Epidermal melanocyte (primary cell): ENCODE measurements at regions not wholly inside any gene's neighbourhood (a gene's known extent, or its start where the extent isn't known, plus 50 kb on each side); places are given as distances from the start of the nearest gene placed in this dataset.
"Not testable (repeated sequence)": the region's sequence is repeated elsewhere in the genome, so short reads cannot be mapped to it uniquely, and the experiment has no call there.

ENCODE experiments used
- DNase-seq: peaks from one replicate; pipeline ENCODE4 v3.0.0; 2011; ENCODE audit warnings: low spot score; ENCODE audit not compliant: insufficient read length

DNA sequence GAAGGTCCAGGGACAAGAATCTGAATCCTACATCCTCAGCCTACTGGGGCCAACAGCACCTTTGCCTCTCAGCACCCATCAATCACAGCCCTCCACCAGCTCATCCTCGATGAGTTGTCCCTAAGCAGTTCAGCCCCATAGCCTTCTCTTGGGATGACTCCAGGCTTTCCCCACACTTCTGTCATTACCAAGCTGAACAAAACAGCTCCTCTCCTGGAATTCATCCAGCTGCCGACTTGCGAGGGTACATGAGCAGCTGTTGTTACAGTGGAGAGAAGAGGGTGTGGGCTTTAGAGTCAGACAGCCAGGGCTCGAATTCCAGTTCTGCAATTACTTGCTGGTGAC, 69.0 kb upstream of the THBS1 start:
- no peak for DNase-seq

- DNase-seq, result no peak
These were observed 68.2 kb upstream of the THBS1 start for GRCh38 chr15:39512643-39513042.

DNA sequence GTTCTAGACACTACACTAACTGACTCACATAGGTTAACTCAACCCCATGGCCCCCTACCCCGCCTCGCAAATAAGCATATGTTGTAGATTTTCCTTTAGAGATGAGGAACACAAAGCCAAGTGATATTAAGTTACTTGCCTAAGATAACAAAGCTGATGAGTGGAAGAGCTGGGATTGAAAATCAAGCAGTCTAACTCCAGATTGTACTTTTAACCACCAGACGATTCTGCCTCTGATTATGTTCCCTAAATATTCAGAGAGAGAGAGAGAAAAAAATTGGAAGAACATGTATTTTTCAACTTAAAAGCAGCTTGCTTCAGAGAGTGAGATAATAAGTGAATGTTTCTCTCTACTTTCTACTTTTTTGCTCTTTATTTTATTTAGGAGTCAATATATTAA, 66.9 kb upstream of the THBS1 start:
- DNase-seq, result no peak

- no peak for DNase-seq
These were observed 65.9 kb upstream of the THBS1 start for GRCh38 chr15:39514933-39515332.

DNA sequence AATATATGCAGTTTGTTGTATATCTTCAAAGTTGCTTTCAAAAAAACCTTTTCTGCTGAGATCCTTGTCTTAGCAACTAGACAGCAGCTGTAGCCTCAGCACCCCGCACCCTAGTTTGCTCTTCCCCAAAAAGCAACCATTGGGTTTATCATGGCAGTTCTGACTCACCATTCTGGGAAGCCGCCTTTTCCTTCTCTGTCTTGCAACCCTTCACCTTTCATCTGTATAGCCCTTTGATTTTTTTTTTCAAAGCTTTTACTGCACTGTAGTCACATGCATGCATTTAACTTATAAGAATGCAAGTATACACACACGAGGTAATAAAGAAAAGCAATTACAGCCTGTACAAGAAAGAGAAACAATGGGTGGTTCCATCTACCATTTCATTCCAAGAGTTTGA, 65.1 kb upstream of the THBS1 start:
- no peak for DNase-seq

GRCh38 chr15:39517122-39517855, 63.6 kb upstream of the THBS1 start:
- no peak for DNase-seq

DNA sequence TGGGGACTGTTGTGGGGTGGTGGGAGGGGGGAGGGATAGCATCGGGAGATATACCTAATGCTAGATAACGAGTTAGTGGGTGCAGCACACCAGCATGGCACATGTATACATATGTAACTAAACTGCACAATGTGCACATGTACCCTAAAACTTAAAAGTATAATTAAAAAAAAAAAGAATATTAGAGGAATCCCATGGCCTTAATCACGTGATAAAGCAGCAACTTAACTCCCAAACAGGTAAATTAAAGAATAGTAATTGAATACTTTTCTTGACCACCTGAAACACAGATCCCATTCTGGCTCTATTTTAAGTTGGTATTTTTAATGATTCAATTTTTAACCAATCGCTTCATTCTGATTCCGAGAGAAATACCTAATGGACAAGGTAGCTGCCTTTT, 56.9 kb upstream of the THBS1 start:
- not testable (repeated sequence) for DNase-seq

DNA sequence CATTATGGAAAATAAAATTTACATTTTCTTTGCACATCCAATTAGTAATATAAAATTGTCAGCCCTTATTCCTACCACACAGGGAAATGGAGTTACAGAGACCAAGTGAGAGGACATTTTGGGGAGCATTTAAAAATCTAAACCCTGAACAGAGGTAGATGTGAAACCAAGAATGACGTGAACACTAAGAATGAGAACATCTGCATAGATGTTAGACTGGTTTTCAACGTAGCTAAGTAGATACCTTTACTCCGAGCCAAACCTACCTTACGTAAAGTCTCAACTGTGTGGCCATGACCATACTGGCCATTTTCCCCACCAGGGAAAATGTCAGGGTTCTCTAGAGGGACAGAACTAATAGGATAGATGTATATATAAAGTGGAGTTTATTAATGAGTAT, 51.4 kb upstream of the THBS1 start:
- DNase-seq, result no peak

DNA sequence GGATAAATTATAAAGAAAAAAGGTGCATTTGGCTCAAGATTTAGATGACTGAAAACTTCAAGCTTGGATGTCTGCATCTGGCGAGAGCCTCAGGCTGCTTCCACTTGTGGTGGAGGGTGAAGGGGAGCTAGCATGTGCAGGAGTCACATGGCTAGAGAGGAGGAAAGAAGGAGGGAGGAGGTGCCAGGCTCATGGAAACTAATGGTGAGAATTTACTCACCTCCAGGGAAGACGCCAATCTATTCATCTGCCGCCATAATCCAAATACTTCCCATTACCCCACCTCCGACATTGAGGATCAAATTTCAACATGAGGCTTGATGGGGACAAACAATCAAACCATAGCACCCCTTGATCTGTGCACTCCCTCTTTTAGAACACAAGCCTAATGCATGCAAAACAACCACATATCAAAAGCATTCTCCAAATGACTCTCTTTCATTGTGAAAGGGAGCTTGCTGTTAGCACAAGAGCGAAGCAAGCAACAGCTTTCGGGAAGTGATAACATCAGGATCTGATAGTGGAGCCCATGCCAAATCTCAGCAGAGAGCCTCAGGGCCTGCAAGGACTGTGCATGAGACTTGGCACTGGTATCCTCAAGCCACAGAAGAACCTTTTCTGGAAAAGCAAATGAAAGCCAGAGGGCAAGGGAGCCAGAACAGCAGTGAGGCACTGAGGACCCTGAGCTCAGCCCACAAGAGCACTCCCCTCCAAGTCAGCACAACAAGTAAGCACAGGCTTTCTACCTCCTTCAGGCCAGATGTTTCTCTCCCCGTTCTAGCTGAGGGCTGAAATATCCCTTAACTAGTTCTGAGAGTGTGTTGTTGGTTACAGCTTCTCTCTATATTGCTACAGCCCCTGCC, 50.2 kb upstream of the THBS1 start:
- peak; percentile 26 for DNase-seq
